Epithelial cell of esophagus (primary cell): ENCODE measurements at regions not wholly inside any gene's neighbourhood (a gene's known extent, or its start where the extent isn't known, plus 50 kb on each side); places are given as distances from the start of the nearest gene placed in this dataset.

ENCODE experiments used
- DNase-seq: peaks from one replicate; pipeline ENCODE4 v3.0.0; 2010; ENCODE audit warnings: low read depth
- H3K4me3 ChIP-seq: 2 replicates; pipeline ENCODE4 v1.5.1; 2011; ENCODE audit warnings: mild to moderate bottlenecking, low read length, control low read depth
- CTCF ChIP-seq: IDR thresholded peaks from 2 replicates; pipeline ENCODE4 v1.5.1; 2011; ENCODE audit warnings: low read depth, mild to moderate bottlenecking, low read length, control low read depth, inconsistent platforms; ENCODE audit not compliant: insufficient read depth; ENCODE audit errors: missing control alignments

GRCh38 chr6:104401926-104402325 lies 457.8 kb downstream of the HACE1 start:
- no peak overlapping the region for H3K4me3 ChIP-seq
- no peak for TF ChIP-seq CTCF
- DNase-seq = no peak

GRCh38 chr6:104400844-104401243 lies 458.9 kb downstream of the HACE1 start:
- no peak for DNase-seq
- no peak for TF ChIP-seq CTCF
- H3K4me3 ChIP-seq = no peak overlapping the region

- no peak for TF ChIP-seq CTCF
- DNase-seq = peak; percentile 24
- no peak overlapping the region for H3K4me3 ChIP-seq
Measured at GRCh38 chr6:104396077-104396476, 463.6 kb downstream of the HACE1 start.

DNA sequence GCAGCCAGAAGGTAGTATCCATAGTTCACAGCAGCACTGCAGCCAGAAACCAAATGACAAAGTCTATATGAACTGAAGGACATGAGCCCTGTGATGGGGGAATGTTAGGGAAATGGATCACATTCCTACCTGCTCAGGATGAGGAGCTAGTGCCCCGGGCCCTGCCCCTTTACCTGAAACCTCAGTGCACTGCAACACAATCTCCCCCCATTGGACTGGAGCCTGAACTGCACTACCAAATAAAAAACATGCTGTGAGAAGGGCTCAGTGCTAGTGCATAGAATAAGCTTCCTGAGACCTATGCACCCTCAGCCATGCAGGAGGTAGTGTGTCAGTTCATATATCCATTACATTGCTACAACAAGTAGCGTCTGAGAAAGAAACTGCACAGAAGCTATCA lies 477.8 kb downstream of the HACE1 start:
- no peak for TF ChIP-seq CTCF
- H3K4me3 ChIP-seq = no peak overlapping the region
- no peak for DNase-seq

- no peak for DNase-seq
- no peak overlapping the region for H3K4me3 ChIP-seq
- TF ChIP-seq CTCF = no peak
Measured at GRCh38 chr6:104365451-104366234, 494.1 kb downstream of the HACE1 start.

- H3K4me3 ChIP-seq = no peak overlapping the region
- DNase-seq = no peak
- TF ChIP-seq CTCF = no peak
Measured at GRCh38 chr6:104357928-104358327, 501.8 kb downstream of the HACE1 start.

GRCh38 chr6:104356197-104356596 lies 503.5 kb downstream of the HACE1 start:
- no peak overlapping the region for H3K4me3 ChIP-seq
- TF ChIP-seq CTCF = no peak
- no peak for DNase-seq
